K562 (cell line): ENCODE measurements at regions not wholly inside any gene's neighbourhood (a gene's known extent, or its start where the extent isn't known, plus 50 kb on each side); places are given as distances from the start of the nearest gene placed in this dataset.

Source experiments
- ATAC-seq: fragments of 200-7000 bp; cut with Tn5 transposase; 3 replicates; pipeline ENCODE4 v1.9.1; 2020; ENCODE audit warnings: moderate library complexity
- BruUV-seq: library from RNA; stranded (reverse); fragments of 400-500 nt; replicated peaks from 2 replicates; lab custom pipeline; 2021; lab: Mats Ljungman, UMichigan
- CTCF ChIA-PET: fragments of 300-600 bp; formaldehyde crosslinking; extraction: SDS; loops from one replicate; lab custom pipeline; 2021; ENCODE audit warnings: low intra/inter-chr PET ratio; lab: Yijun Ruan, JAX
- POLR2A ChIA-PET: fragments of 300-600, 350-650 bp; sonication (Branson Sonifier 250); formaldehyde crosslinking; extraction: SDS; loops from one replicate; lab custom pipeline; 2021; ENCODE audit warnings: antibody characterized with exemption, inconsistent platforms; lab: Yijun Ruan, JAX
- DNase-seq, 4 experiments: peaks; one replicate each; pipeline versions ENCODE4 v3.0.0 to v3.0.0-alpha.2; 2011 to 2018; ENCODE audit warnings: low spot score in 3 of 4, mixed read lengths in 3 of 4; ENCODE audit errors: extremely low read depth in 1 of 4
- FAIRE-seq: peaks from 2 replicates; lab custom pipeline; 2011; peaks lifted over from hg19 to GRCh38; lab: Jason Lieb, UNC
- H2AFZ ChIP-seq: 2 replicates; pipeline ENCODE4 v1.6.0; 2011; ENCODE audit warnings: low read depth, low read length, control low read depth, inconsistent platforms
- H3K27ac ChIP-seq: fragments of 200-600 bp; 3 replicates; pipeline ENCODE4 v1.8.0; 2011; ENCODE audit warnings: low read depth, mild to moderate bottlenecking, control low read depth, inconsistent platforms, low read length, moderate library complexity, mixed read lengths; ENCODE audit errors: extremely low read depth
- H3K27me3 ChIP-seq, 2 experiments: fragments of 300-600 bp in 1 of 2; 2 replicates in 1 of 2; 3 replicates in 1 of 2; pipeline versions ENCODE4 v1.6.0 to v1.8.0; 2011; ENCODE audit warnings: inconsistent platforms in 2 of 2, low read length in 2 of 2, mild to moderate bottlenecking in 1 of 2, mixed read lengths in 1 of 2, moderate library complexity in 1 of 2; ENCODE audit not compliant: control insufficient read depth in 2 of 2, insufficient read depth in 2 of 2
- H3K36me3 ChIP-seq: fragments of 300-600 bp; 3 replicates; pipeline ENCODE4 v1.8.0; 2011; ENCODE audit warnings: mild to moderate bottlenecking, low read length, inconsistent platforms; ENCODE audit not compliant: control insufficient read depth, insufficient read depth
- H3K4me1 ChIP-seq, 2 experiments: fragments of 200-600 bp in 1 of 2; replicated peaks in 1 of 2; 2 replicates in 1 of 2; 3 replicates in 1 of 2; pipeline versions ENCODE4 v1.5.1 to v1.8.0; 2011; ENCODE audit warnings: inconsistent platforms in 2 of 2, low read length in 2 of 2, mild to moderate bottlenecking in 1 of 2, mixed read lengths in 1 of 2, moderate library complexity in 1 of 2; ENCODE audit not compliant: control insufficient read depth in 2 of 2, insufficient read depth in 2 of 2
- H3K4me2 ChIP-seq: 2 replicates; pipeline ENCODE4 v1.6.1; 2011; ENCODE audit warnings: low read length, control low read depth, inconsistent platforms, mixed read lengths; ENCODE audit not compliant: insufficient read depth
- H3K4me3 ChIP-seq: fragments of 200-600 bp; sonication (generic), shearing (Covaris generic); 2 replicates; pipeline ENCODE4 v1.5.1; 2016; ENCODE audit warnings: control low read depth, inconsistent platforms
- H3K79me2 ChIP-seq: fragments of 200-600 bp; 3 replicates; pipeline ENCODE4 v1.8.0; 2011; ENCODE audit warnings: low read length, inconsistent platforms; ENCODE audit not compliant: control insufficient read depth, insufficient read depth
- H3K9ac ChIP-seq, 2 experiments: 2 replicates each; pipeline versions ENCODE4 v1.6.0 to v1.6.1; 2011; ENCODE audit warnings: low read depth in 2 of 2, low read length in 2 of 2, control low read depth in 1 of 2, inconsistent platforms in 1 of 2, mild to moderate bottlenecking in 1 of 2, mixed read lengths in 1 of 2; ENCODE audit not compliant: insufficient read depth in 1 of 2
- H3K9me1 ChIP-seq: one replicate; pipeline ENCODE4 v1.6.0; 2011; ENCODE audit warnings: inconsistent platforms, mild to moderate bottlenecking, low read length, moderate library complexity; ENCODE audit not compliant: control insufficient read depth, insufficient read depth
- H3K9me3 ChIP-seq: replicated peaks from 2 replicates; pipeline ENCODE4 v1.5.1; 2011; ENCODE audit warnings: low read depth, low read length, inconsistent platforms; ENCODE audit not compliant: control insufficient read depth, insufficient read depth
- H4K20me1 ChIP-seq: replicated peaks from 2 replicates; pipeline ENCODE4 v1.6.1; 2011; ENCODE audit warnings: low read length, inconsistent platforms, mixed read lengths; ENCODE audit not compliant: control insufficient read depth, insufficient read depth
- CHD7 ChIP-seq: fragments of 200-600 bp; sonication (generic); IDR thresholded peaks from one replicate; pipeline ENCODE4 v1.6.1; 2012; ENCODE audit warnings: mild to moderate bottlenecking, low read depth, low read length, inconsistent platforms
- CREB1 ChIP-seq, 2 experiments: sonication (generic) in 1 of 2; formaldehyde crosslinking in 1 of 2; IDR thresholded peaks; 2 replicates each; pipeline versions ENCODE4 v1.6.1 to v1.8.0; 2012 to 2022; ENCODE audit warnings: inconsistent platforms in 1 of 2, mild to moderate bottlenecking in 1 of 2, missing genetic modification reagents in 1 of 2, moderate library complexity in 1 of 2
- EWSR1 ChIP-seq: fragments of 450-650 bp; IDR thresholded peaks from 2 replicates; pipeline ENCODE4 v1.6.1; 2018; ENCODE audit warnings: borderline replicate concordance, mild to moderate bottlenecking, low read depth, moderate library complexity; ENCODE audit not compliant: partially characterized antibody
- ZNF146 ChIP-seq: IDR thresholded peaks from one replicate; pipeline ENCODE4 v1.6.1; 2018; ENCODE audit warnings: missing compliant biosample characterization; ENCODE audit not compliant: unreplicated experiment
- ZNF592 ChIP-seq: fragments of 450-650 bp; IDR thresholded peaks from 2 replicates; pipeline ENCODE4 v1.6.1; 2017; ENCODE audit warnings: antibody characterized with exemption, mild to moderate bottlenecking
- in situ Hi-C: fragments of 300-500 bp; cut with MboI; formaldehyde crosslinking; loops from 4 replicates; pipeline ENCODE4 v1.15.0; 2018; ENCODE audit warnings: inconsistent platforms, mixed read lengths
- intact Hi-C: fragments of 100-400 bp; cut with micrococcal nuclease; formaldehyde crosslinking; loops from 2 replicates; pipeline ENCODE4 v1.14.2; 2022

- TF ChIP-seq ZNF146 (CRISPR knock-in tag) = no peak
These were observed 312.0 kb downstream of the MMUT start (continued) for GRCh38 chr6:49151033-49151432.

GRCh38 chr6:49145280-49145679 lies 317.8 kb downstream of the MMUT start:
- BruUV-seq = no TSS peak
- no peaks in the 10 kb centered on the region for H3K9me1 ChIP-seq
- CTCF ChIA-PET = no interaction called here
- FAIRE-seq (no peak), ATAC-seq (no peak), DNase-seq (no peak)
- H4K20me1 ChIP-seq = no peaks in the 10 kb centered on the region
- POLR2A ChIA-PET = no interaction called here
- no peak overlapping the region for H3K4me2 ChIP-seq
- H3K9ac ChIP-seq = no peak overlapping the region
- no peaks in the 10 kb centered on the region for H3K36me3 ChIP-seq
- no peaks in the 10 kb centered on the region for H3K79me2 ChIP-seq
- no peaks in the 10 kb centered on the region for H3K4me1 ChIP-seq
- H3K4me3 ChIP-seq = no peak overlapping the region
- no peaks in the 10 kb centered on the region; the same call in 1 of the 2 replicates for H3K9me3 ChIP-seq
- H3K27me3 ChIP-seq = no peaks in the 10 kb centered on the region
- H3K27ac ChIP-seq = no peak overlapping the region
- H2AFZ ChIP-seq = no peak overlapping the region
- intact Hi-C loops = no loop called here
- in situ Hi-C loops = no loop called here
- TF ChIP-seq CREB1 (IDR thresholded peaks at IDR 0.05) = no peak
- no peak for TF ChIP-seq CREB1 (CRISPR knock-in tag; IDR thresholded peaks at IDR 0.05)
- TF ChIP-seq EWSR1 = no peak
- TF ChIP-seq ZNF592 = no peak
- no peak for TF ChIP-seq CHD7
